Activated naive CD8-positive, alpha-beta T cell treated with anti-CD3 and anti-CD28 coated beads for 36 hours (primary cell): ENCODE measurements at regions not wholly inside any gene's neighbourhood (a gene's known extent, or its start where the extent isn't known, plus 50 kb on each side); places are given as distances from the start of the nearest gene placed in this dataset.
A peak's percentile ranks its signal among the peaks of the same experiment; 100 is the strongest.
"Not testable (repeated sequence)": the region's sequence is repeated elsewhere in the genome, so short reads cannot be mapped to it uniquely, and the experiment has no call there.

Experiments used
- DNase-seq: peaks from one replicate; pipeline ENCODE4 v3.0.0; 2021
- H3K27ac Mint-ChIP-seq: one replicate; pipeline ENCODE4 v1.8.0; 2022; ENCODE audit warnings: mild to moderate bottlenecking, moderate library complexity, mixed read lengths
- H3K27me3 Mint-ChIP-seq: one replicate; pipeline ENCODE4 v1.8.0; 2022; ENCODE audit warnings: mild to moderate bottlenecking, mixed read lengths
- H3K36me3 Mint-ChIP-seq: one replicate; pipeline ENCODE4 v1.8.0; 2021; ENCODE audit warnings: mild to moderate bottlenecking, mixed read lengths
- H3K4me1 Mint-ChIP-seq: one replicate; pipeline ENCODE4 v1.8.0; 2021; ENCODE audit warnings: mixed read lengths
- H3K4me3 Mint-ChIP-seq: one replicate; pipeline ENCODE4 v1.8.0; 2022; ENCODE audit warnings: mild to moderate bottlenecking, moderate library complexity, mixed read lengths
- H3K9me3 Mint-ChIP-seq: one replicate; pipeline ENCODE4 v1.8.0; 2022; ENCODE audit warnings: mixed read lengths

- DNase-seq = no peak
- Mint-ChIP-seq H3K4me3 (no peak overlapping the region), H3K4me1 (peaks cover 7% of the 10 kb centered on the region), H3K27ac (no peak overlapping the region), H3K27me3 (peaks cover 7% of the 10 kb centered on the region), H3K36me3 (no peaks in the 10 kb centered on the region), H3K9me3 (peaks cover 1% of the 10 kb centered on the region)
These were observed 775.6 kb downstream of the GATA3 start for GRCh38 chr10:8830048-8830447.

- no peaks in the 10 kb centered on the region for H3K36me3 Mint-ChIP-seq
These were observed 776.4 kb downstream of the GATA3 start for GRCh38 chr10:8830876-8831275.

GRCh38 chr10:8835453-8836167, 781.1 kb downstream of the GATA3 start:
- H3K4me3 Mint-ChIP-seq = no peak overlapping the region
- H3K27me3 Mint-ChIP-seq = peaks cover 5% of the 10 kb centered on the region
- H3K9me3 Mint-ChIP-seq = peaks cover 9% of the 10 kb centered on the region
- no peak for DNase-seq
- peaks cover 5% of the 10 kb centered on the region for H3K4me1 Mint-ChIP-seq
- no peak overlapping the region for H3K27ac Mint-ChIP-seq
- no peaks in the 10 kb centered on the region for H3K36me3 Mint-ChIP-seq

More at GRCh38 chr10:8830876-8831275, 776.4 kb downstream of the GATA3 start:
- Mint-ChIP-seq H3K27ac (no peak overlapping the region), H3K4me1 (peaks cover 9% of the 10 kb centered on the region), H3K9me3 (peaks cover 2% of the 10 kb centered on the region), H3K27me3 (peaks cover 5% of the 10 kb centered on the region), H3K4me3 (no peak overlapping the region)
- DNase-seq = no peak

GRCh38 chr10:8840356-8840755, 785.9 kb downstream of the GATA3 start:
- peaks cover 13% of the 10 kb centered on the region for H3K9me3 Mint-ChIP-seq
- H3K36me3 Mint-ChIP-seq = no peaks in the 10 kb centered on the region
- no peaks in the 10 kb centered on the region for H3K27me3 Mint-ChIP-seq
- no peak overlapping the region for H3K4me3 Mint-ChIP-seq
- H3K4me1 Mint-ChIP-seq = no peaks in the 10 kb centered on the region
- no peak overlapping the region for H3K27ac Mint-ChIP-seq
- DNase-seq = no peak

- peaks cover 11% of the 10 kb centered on the region for H3K27me3 Mint-ChIP-seq
- no peak for DNase-seq
These were observed 789.7 kb downstream of the GATA3 start for GRCh38 chr10:8844141-8844540.

GRCh38 chr10:8852546-8852945, 798.1 kb downstream of the GATA3 start:
- Mint-ChIP-seq H3K4me3 (no peak overlapping the region), H3K27ac (no peak overlapping the region), H3K4me1 (no peaks in the 10 kb centered on the region), H3K36me3 (no peaks in the 10 kb centered on the region), H3K27me3 (peaks cover 7% of the 10 kb centered on the region), H3K9me3 (no peaks in the 10 kb centered on the region)
- no peak for DNase-seq

More at GRCh38 chr10:8844141-8844540, 789.7 kb downstream of the GATA3 start:
- no peaks in the 10 kb centered on the region for H3K4me1 Mint-ChIP-seq
- H3K27ac Mint-ChIP-seq = no peak overlapping the region
- peaks cover 6% of the 10 kb centered on the region for H3K9me3 Mint-ChIP-seq
- no peak overlapping the region for H3K4me3 Mint-ChIP-seq
- H3K36me3 Mint-ChIP-seq = no peaks in the 10 kb centered on the region

- Mint-ChIP-seq H3K36me3 (no peaks in the 10 kb centered on the region), H3K9me3 (no peaks in the 10 kb centered on the region), H3K27me3 (peaks cover 3% of the 10 kb centered on the region), H3K4me3 (no peak overlapping the region), H3K27ac (no peak overlapping the region), H3K4me1 (no peaks in the 10 kb centered on the region)
- no peak for DNase-seq
These were observed 798.6 kb downstream of the GATA3 start for GRCh38 chr10:8853048-8853447.

- H3K27ac Mint-ChIP-seq, H3K9me3 Mint-ChIP-seq, H3K27me3 Mint-ChIP-seq, H3K36me3 Mint-ChIP-seq, DNase-seq, H3K4me3 Mint-ChIP-seq, H3K4me1 Mint-ChIP-seq: not testable (repeated sequence)
These were observed 814.4 kb downstream of the GATA3 start for GRCh38 chr10:8868924-8869323.

GRCh38 chr10:8873310-8873709, 818.8 kb downstream of the GATA3 start:
- Mint-ChIP-seq H3K4me3 (no peak overlapping the region), H3K4me1 (no peaks in the 10 kb centered on the region), H3K9me3 (no peaks in the 10 kb centered on the region), H3K36me3 (no peaks in the 10 kb centered on the region), H3K27ac (no peak overlapping the region), H3K27me3 (no peaks in the 10 kb centered on the region)
- no peak for DNase-seq

GRCh38 chr10:8874268-8874667, 819.8 kb downstream of the GATA3 start:
- H3K4me3 Mint-ChIP-seq = no peak overlapping the region
- no peaks in the 10 kb centered on the region for H3K4me1 Mint-ChIP-seq
- H3K36me3 Mint-ChIP-seq = no peaks in the 10 kb centered on the region
- no peaks in the 10 kb centered on the region for H3K9me3 Mint-ChIP-seq
- no peak for DNase-seq
- no peaks in the 10 kb centered on the region for H3K27me3 Mint-ChIP-seq
- H3K27ac Mint-ChIP-seq = no peak overlapping the region

GRCh38 chr10:8874972-8875371, 820.5 kb downstream of the GATA3 start:
- H3K4me1 Mint-ChIP-seq = no peaks in the 10 kb centered on the region
- H3K27ac Mint-ChIP-seq = no peak overlapping the region
- H3K36me3 Mint-ChIP-seq = no peaks in the 10 kb centered on the region
- DNase-seq = no peak
- no peaks in the 10 kb centered on the region for H3K27me3 Mint-ChIP-seq
- no peak overlapping the region for H3K4me3 Mint-ChIP-seq
- H3K9me3 Mint-ChIP-seq = no peaks in the 10 kb centered on the region

GRCh38 chr10:8876171-8876570, 821.7 kb downstream of the GATA3 start:
- Mint-ChIP-seq H3K36me3 (no peaks in the 10 kb centered on the region), H3K9me3 (no peaks in the 10 kb centered on the region), H3K27ac (no peak overlapping the region), H3K27me3 (no peaks in the 10 kb centered on the region), H3K4me1 (no peaks in the 10 kb centered on the region), H3K4me3 (no peak overlapping the region)
- no peak for DNase-seq

GRCh38 chr10:8889538-8889937, 835.0 kb downstream of the GATA3 start:
- Mint-ChIP-seq H3K9me3 (peaks cover 2% of the 10 kb centered on the region), H3K4me3 (no peak overlapping the region), H3K36me3 (no peaks in the 10 kb centered on the region), H3K4me1 (peaks cover 25% of the 10 kb centered on the region), H3K27ac (no peak overlapping the region), H3K27me3 (no peaks in the 10 kb centered on the region)
- no peak for DNase-seq

- peak overlapping the region; percentile 28 for H3K27ac Mint-ChIP-seq
- H3K4me1 Mint-ChIP-seq = peaks cover 25% of the 10 kb centered on the region
- no peak overlapping the region for H3K4me3 Mint-ChIP-seq
- H3K27me3 Mint-ChIP-seq = no peaks in the 10 kb centered on the region
- DNase-seq = no peak
- no peaks in the 10 kb centered on the region for H3K36me3 Mint-ChIP-seq
- H3K9me3 Mint-ChIP-seq = peaks cover 4% of the 10 kb centered on the region
These were observed 838.6 kb downstream of the GATA3 start for GRCh38 chr10:8893102-8893501.

- Mint-ChIP-seq H3K36me3 (no peaks in the 10 kb centered on the region), H3K27ac (no peak overlapping the region), H3K4me1 (peaks cover 25% of the 10 kb centered on the region), H3K4me3 (no peak overlapping the region), H3K9me3 (peaks cover 4% of the 10 kb centered on the region), H3K27me3 (no peaks in the 10 kb centered on the region)
- no peak for DNase-seq
These were observed 839.7 kb downstream of the GATA3 start for GRCh38 chr10:8894148-8894547.

GRCh38 chr10:8897769-8898168, 843.3 kb downstream of the GATA3 start:
- Mint-ChIP-seq H3K27ac (no peak overlapping the region), H3K9me3 (peaks cover 2% of the 10 kb centered on the region), H3K27me3 (no peaks in the 10 kb centered on the region), H3K36me3 (no peaks in the 10 kb centered on the region), H3K4me1 (peaks cover 12% of the 10 kb centered on the region), H3K4me3 (no peak overlapping the region)
- DNase-seq = no peak
